Transverse colon (tissue), 3 donors: ENCODE measurements at regions not wholly inside any gene's neighbourhood (a gene's known extent, or its start where the extent isn't known, plus 50 kb on each side); places are given as distances from the start of the nearest gene placed in this dataset.

ENCODE experiments used
- CTCF ChIP-seq, 5 experiments: fragments of 200-600 bp in 3 of 5; fragments of 450-650 bp in 2 of 5; sonication (generic) in 3 of 5; IDR thresholded peaks; 1 replicate in 2 of 5; 2 replicates in 3 of 5; pipeline ENCODE4 v1.5.1; 2016 to 2017; ENCODE audit warnings: antibody characterized with exemption in 5 of 5, inconsistent platforms in 3 of 5, mild to moderate bottlenecking in 2 of 5, moderate library complexity in 1 of 5
- EP300 ChIP-seq: sonication (generic); formaldehyde crosslinking; IDR thresholded peaks from one replicate; pipeline ENCODE4 v1.6.1; 2017; ENCODE audit warnings: antibody characterized with exemption, low read depth
- POLR2A ChIP-seq: fragments of 450-650 bp; IDR thresholded peaks from one replicate; pipeline ENCODE4 v1.6.1; 2016; ENCODE audit warnings: antibody characterized with exemption, mild to moderate bottlenecking, moderate library complexity

DNA sequence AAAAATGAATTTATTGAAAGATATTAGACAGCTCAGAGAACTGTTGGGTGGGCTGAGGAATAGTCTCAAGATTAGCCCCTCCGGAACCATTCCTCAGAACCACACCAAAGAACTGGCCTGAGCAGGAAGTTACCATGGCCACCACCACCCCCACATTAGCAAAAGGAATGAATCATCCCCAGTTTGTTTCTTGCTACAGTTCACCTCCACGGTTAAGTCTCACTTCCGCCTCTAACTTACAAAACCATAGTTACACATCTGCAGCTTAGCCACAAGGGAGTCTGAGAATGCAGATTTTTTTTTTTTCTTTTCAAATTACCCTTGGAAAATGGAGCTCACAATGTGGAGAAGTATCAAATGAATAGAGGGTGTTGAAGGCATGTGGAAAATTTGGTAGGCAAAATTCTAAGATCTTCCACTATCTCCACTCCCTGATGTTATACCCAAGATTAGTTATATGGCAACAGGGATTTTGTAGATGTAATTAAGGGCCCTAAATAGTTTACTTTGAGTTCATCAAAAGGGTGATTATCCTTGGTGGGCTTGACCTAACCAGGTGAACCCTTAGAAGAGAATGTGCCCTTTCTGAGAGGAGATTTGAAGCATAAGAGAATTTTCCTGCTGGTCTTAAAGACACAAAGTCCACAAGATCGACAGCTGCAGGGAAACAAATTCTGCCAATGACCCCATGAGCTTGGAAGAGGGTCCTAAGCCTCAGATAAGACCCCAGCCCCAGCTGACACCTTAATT lies 129.8 kb upstream of the KRR1 start:
- TF ChIP-seq CTCF (IDR thresholded peaks at IDR 0.05) (no peak), EP300 (no peak), POLR2A (no peak)
